ENCODE measurements at regions not wholly inside any gene's neighbourhood (a gene's known extent, or its start where the extent isn't known, plus 50 kb on each side); places are given as distances from the start of the nearest gene placed in this dataset.

DNA sequence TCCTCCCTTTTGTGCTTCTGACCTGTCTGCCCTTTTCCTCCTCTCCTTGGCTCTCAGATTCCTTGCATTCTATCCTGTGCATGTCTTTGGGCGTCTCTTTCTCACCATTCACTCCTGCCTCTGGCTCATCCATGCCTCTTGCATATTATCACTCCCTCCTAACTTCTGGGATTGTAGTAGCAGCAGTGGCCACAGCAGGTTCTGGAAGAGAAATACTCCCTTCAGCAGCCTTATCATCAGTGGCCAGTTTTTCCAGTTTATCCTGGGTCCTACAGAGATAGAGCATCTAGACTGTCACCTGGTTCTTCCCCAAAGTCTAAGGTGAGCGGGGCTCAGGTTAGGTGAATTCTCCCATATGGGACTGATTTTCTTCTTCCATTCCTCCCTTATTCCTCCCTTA lies 354.0 kb upstream of the CCL2 start:
- H3K9ac ChIP-seq (ENCODE audit: low read depth in 1 of 2, low read length in 2 of 2) = no peak overlapping the region
- WGBS = 64% methylated on average over 2 of the region's 2 CpGs
- H3K4me1 ChIP-seq (ENCODE audit: control insufficient read depth in 4 of 4, insufficient read depth in 4 of 4, low read length in 3 of 4) = no peaks in the 10 kb centered on the region
- H3K27me3 ChIP-seq (ENCODE audit: control insufficient read depth in 4 of 4, insufficient read depth in 4 of 4, low read length in 3 of 4) = peaks cover 0 to 10% (median 4%) of the 10 kb centered on the region in 4 donors
- DNase-seq (ENCODE audit: low spot score) = no peak
- TF ChIP-seq RXRA (IDR thresholded peaks at IDR 0.05) = no peak
- TF ChIP-seq FOXA2 (IDR thresholded peaks at IDR 0.05) = no peak
- TF ChIP-seq YY1 (IDR thresholded peaks at IDR 0.05) = no peak
- no peak for TF ChIP-seq JUND (IDR thresholded peaks at IDR 0.05)
- TF ChIP-seq, protein P1, sequence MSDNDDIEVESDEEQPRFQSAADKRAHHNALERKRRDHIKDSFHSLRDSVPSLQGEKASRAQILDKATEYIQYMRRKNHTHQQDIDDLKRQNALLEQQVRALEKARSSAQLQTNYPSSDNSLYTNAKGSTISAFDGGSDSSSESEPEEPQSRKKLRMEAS (IDR thresholded peaks at IDR 0.05) = no peak
- TF ChIP-seq EGR1 (IDR thresholded peaks at IDR 0.05; ENCODE audit: low read depth in 2 of 2) = no peak
- TF ChIP-seq, protein P2, sequence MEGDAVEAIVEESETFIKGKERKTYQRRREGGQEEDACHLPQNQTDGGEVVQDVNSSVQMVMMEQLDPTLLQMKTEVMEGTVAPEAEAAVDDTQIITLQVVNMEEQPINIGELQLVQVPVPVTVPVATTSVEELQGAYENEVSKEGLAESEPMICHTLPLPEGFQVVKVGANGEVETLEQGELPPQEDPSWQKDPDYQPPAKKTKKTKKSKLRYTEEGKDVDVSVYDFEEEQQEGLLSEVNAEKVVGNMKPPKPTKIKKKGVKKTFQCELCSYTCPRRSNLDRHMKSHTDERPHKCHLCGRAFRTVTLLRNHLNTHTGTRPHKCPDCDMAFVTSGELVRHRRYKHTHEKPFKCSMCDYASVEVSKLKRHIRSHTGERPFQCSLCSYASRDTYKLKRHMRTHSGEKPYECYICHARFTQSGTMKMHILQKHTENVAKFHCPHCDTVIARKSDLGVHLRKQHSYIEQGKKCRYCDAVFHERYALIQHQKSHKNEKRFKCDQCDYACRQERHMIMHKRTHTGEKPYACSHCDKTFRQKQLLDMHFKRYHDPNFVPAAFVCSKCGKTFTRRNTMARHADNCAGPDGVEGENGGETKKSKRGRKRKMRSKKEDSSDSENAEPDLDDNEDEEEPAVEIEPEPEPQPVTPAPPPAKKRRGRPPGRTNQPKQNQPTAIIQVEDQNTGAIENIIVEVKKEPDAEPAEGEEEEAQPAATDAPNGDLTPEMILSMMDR (IDR thresholded peaks at IDR 0.05; ENCODE audit: low read depth, low read length, missing input control) = no peak
- no peak for TF ChIP-seq HNF4G (IDR thresholded peaks at IDR 0.05)
- TF ChIP-seq FOXA1 (IDR thresholded peaks at IDR 0.05) = no peak
- TF ChIP-seq, protein P3, sequence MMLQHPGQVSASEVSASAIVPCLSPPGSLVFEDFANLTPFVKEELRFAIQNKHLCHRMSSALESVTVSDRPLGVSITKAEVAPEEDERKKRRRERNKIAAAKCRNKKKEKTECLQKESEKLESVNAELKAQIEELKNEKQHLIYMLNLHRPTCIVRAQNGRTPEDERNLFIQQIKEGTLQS (IDR thresholded peaks at IDR 0.05) = no peak
- TF ChIP-seq, protein P4, sequence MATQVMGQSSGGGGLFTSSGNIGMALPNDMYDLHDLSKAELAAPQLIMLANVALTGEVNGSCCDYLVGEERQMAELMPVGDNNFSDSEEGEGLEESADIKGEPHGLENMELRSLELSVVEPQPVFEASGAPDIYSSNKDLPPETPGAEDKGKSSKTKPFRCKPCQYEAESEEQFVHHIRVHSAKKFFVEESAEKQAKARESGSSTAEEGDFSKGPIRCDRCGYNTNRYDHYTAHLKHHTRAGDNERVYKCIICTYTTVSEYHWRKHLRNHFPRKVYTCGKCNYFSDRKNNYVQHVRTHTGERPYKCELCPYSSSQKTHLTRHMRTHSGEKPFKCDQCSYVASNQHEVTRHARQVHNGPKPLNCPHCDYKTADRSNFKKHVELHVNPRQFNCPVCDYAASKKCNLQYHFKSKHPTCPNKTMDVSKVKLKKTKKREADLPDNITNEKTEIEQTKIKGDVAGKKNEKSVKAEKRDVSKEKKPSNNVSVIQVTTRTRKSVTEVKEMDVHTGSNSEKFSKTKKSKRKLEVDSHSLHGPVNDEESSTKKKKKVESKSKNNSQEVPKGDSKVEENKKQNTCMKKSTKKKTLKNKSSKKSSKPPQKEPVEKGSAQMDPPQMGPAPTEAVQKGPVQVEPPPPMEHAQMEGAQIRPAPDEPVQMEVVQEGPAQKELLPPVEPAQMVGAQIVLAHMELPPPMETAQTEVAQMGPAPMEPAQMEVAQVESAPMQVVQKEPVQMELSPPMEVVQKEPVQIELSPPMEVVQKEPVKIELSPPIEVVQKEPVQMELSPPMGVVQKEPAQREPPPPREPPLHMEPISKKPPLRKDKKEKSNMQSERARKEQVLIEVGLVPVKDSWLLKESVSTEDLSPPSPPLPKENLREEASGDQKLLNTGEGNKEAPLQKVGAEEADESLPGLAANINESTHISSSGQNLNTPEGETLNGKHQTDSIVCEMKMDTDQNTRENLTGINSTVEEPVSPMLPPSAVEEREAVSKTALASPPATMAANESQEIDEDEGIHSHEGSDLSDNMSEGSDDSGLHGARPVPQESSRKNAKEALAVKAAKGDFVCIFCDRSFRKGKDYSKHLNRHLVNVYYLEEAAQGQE (IDR thresholded peaks at IDR 0.05) = no peak
- no peak for TF ChIP-seq NR2F2 (IDR thresholded peaks at IDR 0.05)
- no peak for TF ChIP-seq GABPA (IDR thresholded peaks at IDR 0.05 in 1 of 2, conservative IDR thresholded peaks at IDR 0.05 in 1 of 2)
- no peak for TF ChIP-seq HNF4A (conservative IDR thresholded peaks at IDR 0.05)
- no peak for TF ChIP-seq TAF1 (conservative IDR thresholded peaks at IDR 0.05)
- TF ChIP-seq, protein P5, sequence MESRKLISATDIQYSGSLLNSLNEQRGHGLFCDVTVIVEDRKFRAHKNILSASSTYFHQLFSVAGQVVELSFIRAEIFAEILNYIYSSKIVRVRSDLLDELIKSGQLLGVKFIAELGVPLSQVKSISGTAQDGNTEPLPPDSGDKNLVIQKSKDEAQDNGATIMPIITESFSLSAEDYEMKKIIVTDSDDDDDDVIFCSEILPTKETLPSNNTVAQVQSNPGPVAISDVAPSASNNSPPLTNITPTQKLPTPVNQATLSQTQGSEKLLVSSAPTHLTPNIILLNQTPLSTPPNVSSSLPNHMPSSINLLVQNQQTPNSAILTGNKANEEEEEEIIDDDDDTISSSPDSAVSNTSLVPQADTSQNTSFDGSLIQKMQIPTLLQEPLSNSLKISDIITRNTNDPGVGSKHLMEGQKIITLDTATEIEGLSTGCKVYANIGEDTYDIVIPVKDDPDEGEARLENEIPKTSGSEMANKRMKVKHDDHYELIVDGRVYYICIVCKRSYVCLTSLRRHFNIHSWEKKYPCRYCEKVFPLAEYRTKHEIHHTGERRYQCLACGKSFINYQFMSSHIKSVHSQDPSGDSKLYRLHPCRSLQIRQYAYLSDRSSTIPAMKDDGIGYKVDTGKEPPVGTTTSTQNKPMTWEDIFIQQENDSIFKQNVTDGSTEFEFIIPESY (IDR thresholded peaks at IDR 0.05) = no peak
- no peaks in the 10 kb centered on the region for H3K36me3 ChIP-seq (ENCODE audit: control insufficient read depth in 4 of 4, insufficient read depth in 3 of 4, low read depth in 1 of 4, low read length in 3 of 4)
- no peak overlapping the region for H3K27ac ChIP-seq (ENCODE audit: low read depth in 1 of 2, low read length in 2 of 2)
- no peak overlapping the region for H3K4me3 ChIP-seq (ENCODE audit: low read depth in 1 of 3, low read length in 3 of 3)
- no peaks in the 10 kb centered on the region for H3K9me3 ChIP-seq (ENCODE audit: control insufficient read depth in 4 of 4, low read length in 3 of 4)

DNA sequence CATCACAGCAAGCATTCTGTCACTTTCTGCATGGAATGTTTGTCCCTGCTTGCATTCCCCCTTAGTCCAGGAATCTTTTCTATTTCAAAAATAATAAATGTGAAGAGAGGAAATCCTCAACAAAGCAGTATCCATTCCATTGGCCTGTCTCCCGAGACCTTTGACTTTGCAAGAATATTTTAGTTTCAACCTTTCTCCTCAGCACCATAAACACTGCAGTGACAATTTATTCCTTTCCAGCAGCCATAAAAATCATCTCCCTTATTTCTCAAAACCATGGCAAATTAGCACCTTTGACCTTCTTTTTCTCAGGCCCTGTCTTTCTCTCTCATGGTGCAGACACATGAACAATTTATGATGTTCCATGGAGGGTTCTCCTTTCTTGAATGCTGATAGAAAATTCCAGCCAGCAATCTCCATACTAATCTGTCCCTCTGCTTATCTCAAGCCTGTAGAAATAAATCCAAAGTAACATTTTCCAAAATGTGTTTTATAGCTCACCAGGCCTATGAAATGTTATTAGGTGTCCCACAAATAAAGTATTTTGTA lies 352.1 kb upstream of the CCL2 start:
- Histone ChIP-seq H3K9me3 (ENCODE audit: control insufficient read depth in 4 of 4, low read length in 3 of 4) (no peaks in the 10 kb centered on the region), H3K27ac (ENCODE audit: low read depth in 1 of 2, low read length in 2 of 2) (no peak overlapping the region), H3K4me1 (ENCODE audit: control insufficient read depth in 4 of 4, insufficient read depth in 4 of 4, low read length in 3 of 4) (no peaks in the 10 kb centered on the region), H3K9ac (ENCODE audit: low read depth in 1 of 2, low read length in 2 of 2) (no peak overlapping the region), H3K36me3 (ENCODE audit: control insufficient read depth in 4 of 4, insufficient read depth in 3 of 4, low read depth in 1 of 4, low read length in 3 of 4) (no peaks in the 10 kb centered on the region), H3K27me3 (ENCODE audit: control insufficient read depth in 4 of 4, insufficient read depth in 4 of 4, low read length in 3 of 4) (peaks cover 0 to 7% (median 3%) of the 10 kb centered on the region in 4 donors), H3K4me3 (ENCODE audit: low read depth in 1 of 3, low read length in 3 of 3) (no peak overlapping the region)
- no peak for DNase-seq (ENCODE audit: low spot score)
- WGBS = 58% methylated on average over 1 of the region's 1 CpG
- TF ChIP-seq JUND (IDR thresholded peaks at IDR 0.05) (no peak), GABPA (IDR thresholded peaks at IDR 0.05 in 1 of 2, conservative IDR thresholded peaks at IDR 0.05 in 1 of 2) (no peak), EGR1 (IDR thresholded peaks at IDR 0.05; ENCODE audit: low read depth in 2 of 2) (no peak), FOXA1 (IDR thresholded peaks at IDR 0.05) (no peak), YY1 (IDR thresholded peaks at IDR 0.05) (no peak)

All from liver (tissue), 8 donors.